HCT116 (cell line): ENCODE measurements at regions not wholly inside any gene's neighbourhood (a gene's known extent, or its start where the extent isn't known, plus 50 kb on each side); places are given as distances from the start of the nearest gene placed in this dataset.

Source experiments
- ATAC-seq: fragments of 200-7000 bp; cut with Tn5 transposase; 2 replicates; pipeline ENCODE4 v1.9.1; 2020; ENCODE audit warnings: mild to moderate bottlenecking, moderate library complexity
- BruUV-seq: library from RNA; stranded (reverse); fragments of 400-500 nt; replicated peaks from 2 replicates; lab custom pipeline; 2021; lab: Mats Ljungman, UMichigan
- CTCF ChIA-PET: fragments of 300-600 bp; sonication (Branson Sonifier 250); formaldehyde crosslinking; loops from one replicate; lab custom pipeline; 2021; ENCODE audit warnings: antibody characterized with exemption; lab: Charles Lee
- POLR2A ChIA-PET: fragments of 300-600, 350-600 bp; sonication (Branson Sonifier 250); formaldehyde crosslinking; loops from one replicate; lab custom pipeline; 2021; ENCODE audit warnings: antibody characterized with exemption; lab: Charles Lee
- RAD21 ChIA-PET, 2 experiments: fragments of 300-600 bp; sonication (Branson Sonifier 250); formaldehyde crosslinking; loops; one replicate each; lab custom pipeline; 2023; ENCODE audit warnings: low total read pairs in 2 of 2; ENCODE audit not compliant: uncharacterized antibody in 2 of 2, unreplicated experiment in 2 of 2, low non-redundant PET in 1 of 2; lab: Charles Lee
- DNase-seq: peaks from one replicate; pipeline ENCODE4 v3.0.0-alpha.2; 2010; ENCODE audit warnings: low read depth, low spot score
- H2AFZ ChIP-seq: fragments of 200-600 bp; shearing (Covaris generic), sonication (generic); 2 replicates; pipeline ENCODE4 v1.6.1; 2017; ENCODE audit warnings: low read depth, mixed run types, mixed read lengths, antibody characterized with exemption, low read length; ENCODE audit not compliant: poor library complexity, severe bottlenecking
- H3K27ac ChIP-seq: 2 replicates; pipeline ENCODE4 v1.5.1; 2012; ENCODE audit warnings: low read depth, low read length
- H3K27me3 ChIP-seq: fragments of 200-600 bp; sonication (generic); 2 replicates; pipeline ENCODE4 v1.6.1; 2016; ENCODE audit warnings: mixed run types, low read length, mixed read lengths; ENCODE audit not compliant: insufficient read depth
- H3K36me3 ChIP-seq, 2 experiments: fragments of 200-500 bp in 1 of 2; fragments of 200-600 bp in 1 of 2; sonication (Bioruptor generic) in 1 of 2; sonication (generic) in 1 of 2; 2 replicates each; pipeline versions ENCODE4 v1.5.1 to v1.6.1; 2014 to 2016; ENCODE audit warnings: low read length in 2 of 2, inconsistent platforms in 1 of 2, mixed read lengths in 1 of 2, mixed run types in 1 of 2; ENCODE audit not compliant: insufficient read depth in 2 of 2, control insufficient read depth in 1 of 2
- H3K4me1 ChIP-seq, 2 experiments: fragments of 200-600 bp in 1 of 2; sonication (generic) in 1 of 2; 2 replicates each; pipeline versions ENCODE4 v1.5.1 to v1.6.1; 2012 to 2017; ENCODE audit warnings: low read length in 2 of 2, inconsistent platforms in 1 of 2, mild to moderate bottlenecking in 1 of 2, mixed read lengths in 1 of 2, mixed run types in 1 of 2, moderate library complexity in 1 of 2; ENCODE audit not compliant: insufficient read depth in 2 of 2, control insufficient read depth in 1 of 2
- H3K4me2 ChIP-seq: fragments of 200-600 bp; sonication (generic); 2 replicates; pipeline ENCODE4 v1.6.1; 2017; ENCODE audit warnings: mixed run types, low read length, mixed read lengths
- H3K4me3 ChIP-seq, 2 experiments: fragments of 200-600 bp in 1 of 2; sonication (generic) in 1 of 2; replicated peaks in 1 of 2; 2 replicates each; pipeline ENCODE4 v1.5.1; 2011 to 2016; ENCODE audit warnings: low read length in 2 of 2, control low read depth in 1 of 2, low read depth in 1 of 2, mild to moderate bottlenecking in 1 of 2, mixed read lengths in 1 of 2, mixed run types in 1 of 2
- H3K79me2 ChIP-seq: fragments of 200-600 bp; sonication (generic); 2 replicates; pipeline ENCODE4 v1.6.1; 2017; ENCODE audit warnings: mild to moderate bottlenecking, mixed run types, low read length, moderate library complexity, mixed read lengths; ENCODE audit not compliant: insufficient read depth
- H3K9ac ChIP-seq: fragments of 200-600 bp; sonication (generic); 2 replicates; pipeline ENCODE4 v1.6.1; 2016; ENCODE audit warnings: low read length, mixed read lengths
- H3K9me2 ChIP-seq: fragments of 200-600 bp; sonication (generic), shearing (Covaris generic); 2 replicates; pipeline ENCODE4 v1.6.1; 2017; ENCODE audit warnings: mixed run types, mild to moderate bottlenecking, moderate library complexity; ENCODE audit not compliant: insufficient read depth
- H3K9me3 ChIP-seq, 2 experiments: fragments of 200-500 bp in 1 of 2; fragments of 200-600 bp in 1 of 2; sonication (Bioruptor generic) in 1 of 2; sonication (generic) in 1 of 2; 2 replicates each; pipeline ENCODE4 v1.6.1; 2014 to 2017; ENCODE audit warnings: low read length in 2 of 2, mixed read lengths in 2 of 2, inconsistent platforms in 1 of 2, low read depth in 1 of 2, mild to moderate bottlenecking in 1 of 2, mixed run types in 1 of 2, moderate library complexity in 1 of 2; ENCODE audit not compliant: control insufficient read depth in 1 of 2, insufficient read depth in 1 of 2
- H4K20me1 ChIP-seq: fragments of 200-600 bp; sonication (generic), shearing (Covaris generic); 2 replicates; pipeline ENCODE4 v1.6.1; 2017; ENCODE audit warnings: mixed run types, mild to moderate bottlenecking, moderate library complexity; ENCODE audit not compliant: insufficient read depth
- CBX3 ChIP-seq: IDR thresholded peaks from 2 replicates; pipeline ENCODE4 v1.6.1; 2012; ENCODE audit warnings: low read depth
- CEBPB ChIP-seq: IDR thresholded peaks from 2 replicates; pipeline ENCODE4 v1.6.1; 2012; ENCODE audit warnings: low read depth
- ELF1 ChIP-seq: IDR thresholded peaks from 2 replicates; pipeline ENCODE4 v1.6.1; 2012; ENCODE audit warnings: low read depth, borderline replicate concordance
- EZH2 ChIP-seq: fragments of 200-600 bp; sonication (generic); IDR thresholded peaks from 2 replicates; pipeline ENCODE4 v1.6.1; 2017; ENCODE audit warnings: antibody characterized with exemption, mixed run types
- EZH2phosphoT487 ChIP-seq: fragments of 200-600 bp; IDR thresholded peaks from 2 replicates; pipeline ENCODE4 v1.6.1; 2018; ENCODE audit warnings: antibody characterized with exemption, borderline replicate concordance
- FOSL1 ChIP-seq: IDR thresholded peaks from 2 replicates; pipeline ENCODE4 v1.6.1; 2012; ENCODE audit warnings: low read depth
- JUND ChIP-seq: IDR thresholded peaks from 2 replicates; pipeline ENCODE4 v1.6.1; 2012
- POLR2A ChIP-seq: IDR thresholded peaks from 2 replicates; pipeline ENCODE4 v1.7.0; 2011; ENCODE audit warnings: borderline replicate concordance; ENCODE audit not compliant: insufficient read depth, insufficient read length; ENCODE audit errors: extremely low read depth
- RAD21 ChIP-seq: IDR thresholded peaks from 2 replicates; pipeline ENCODE4 v1.6.1; 2012; ENCODE audit warnings: low read depth, mild to moderate bottlenecking
- REST ChIP-seq: IDR thresholded peaks from 2 replicates; pipeline ENCODE4 v1.6.1; 2012; ENCODE audit warnings: low read depth
- SIN3A ChIP-seq: IDR thresholded peaks from 2 replicates; pipeline ENCODE4 v1.6.1; 2012; ENCODE audit warnings: low read depth
- SP1 ChIP-seq: IDR thresholded peaks from 2 replicates; pipeline ENCODE4 v1.6.1; 2012; ENCODE audit warnings: low read depth
- TCF7L2 ChIP-seq: IDR thresholded peaks from 2 replicates; pipeline ENCODE4 v1.7.0; 2011; ENCODE audit warnings: borderline replicate concordance, inconsistent platforms; ENCODE audit not compliant: insufficient read depth, insufficient read length; ENCODE audit errors: extremely low read depth
- ZFX ChIP-seq: fragments of 450-650 bp; IDR thresholded peaks from 2 replicates; pipeline ENCODE4 v1.6.1; 2017
- ZNF274 ChIP-seq: fragments of 200-500 bp; sonication (Bioruptor generic); IDR thresholded peaks from 2 replicates; pipeline ENCODE4 v1.6.1; 2014; ENCODE audit warnings: mild to moderate bottlenecking, low read depth, low read length, inconsistent platforms
- intact Hi-C: fragments of 100-400 bp; cut with micrococcal nuclease; formaldehyde crosslinking; loops from 2 replicates; pipeline ENCODE4 v1.10.0; 2022
- TF ChIP-seq, protein P1 (sequence below): IDR thresholded peaks from 2 replicates; pipeline ENCODE4 v1.6.1; 2012
- TF ChIP-seq, protein P2 (sequence below), 3 experiments: fragments of 200-600 bp in 1 of 3; sonication (generic) in 1 of 3; IDR thresholded peaks in 2 of 3; conservative IDR thresholded peaks in 1 of 3; 2 replicates each; pipeline ENCODE4 v1.5.1; 2012 to 2017; ENCODE audit warnings: low read depth in 2 of 3, low read length in 2 of 3, antibody characterized with exemption in 1 of 3, borderline replicate concordance in 1 of 3, control low read depth in 1 of 3, mild to moderate bottlenecking in 1 of 3, mixed read lengths in 1 of 3, mixed run types in 1 of 3, moderate library complexity in 1 of 3; ENCODE audit not compliant: insufficient read depth in 1 of 3

DNA sequence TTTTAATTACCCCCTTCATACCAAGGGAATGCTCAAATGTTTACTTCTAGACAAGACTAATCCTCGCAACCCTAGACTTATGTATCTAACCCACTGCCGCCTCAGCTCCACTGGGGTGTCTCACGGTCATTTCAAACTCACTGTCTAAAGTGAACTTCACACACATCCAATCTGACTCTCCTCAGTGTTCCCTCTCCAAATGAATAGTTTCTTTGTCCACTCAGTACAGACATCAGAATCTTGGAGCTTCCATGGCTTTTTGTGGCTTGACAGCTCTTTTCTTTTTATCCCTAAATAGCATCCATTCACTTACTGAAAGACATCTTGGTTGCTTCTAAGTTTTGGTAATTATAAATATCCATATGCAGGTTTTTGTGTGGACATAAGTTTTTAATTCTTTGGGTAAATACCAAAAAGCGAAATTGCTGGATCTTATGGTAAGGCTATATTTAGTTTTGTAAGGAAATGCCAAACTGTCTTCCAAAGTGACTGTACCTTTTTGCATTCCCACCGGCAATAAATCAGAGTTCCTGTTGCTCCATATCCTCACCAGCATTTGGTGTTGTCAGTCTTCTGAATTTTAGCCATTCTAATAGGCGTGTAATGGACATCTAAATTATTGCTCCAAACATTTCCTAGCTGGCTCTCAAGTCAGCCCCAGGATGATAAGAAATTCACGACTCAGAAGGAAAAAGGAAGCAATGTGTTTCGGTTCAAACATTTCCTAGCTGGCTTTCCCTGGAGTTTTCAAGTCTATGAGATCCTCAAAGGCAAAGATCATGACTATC is 73.1 kb downstream of the DNAAF9 start:
- CTCF ChIA-PET: no interaction called here
- no peak for TF ChIP-seq ZFX
- TF ChIP-seq, protein P1, sequence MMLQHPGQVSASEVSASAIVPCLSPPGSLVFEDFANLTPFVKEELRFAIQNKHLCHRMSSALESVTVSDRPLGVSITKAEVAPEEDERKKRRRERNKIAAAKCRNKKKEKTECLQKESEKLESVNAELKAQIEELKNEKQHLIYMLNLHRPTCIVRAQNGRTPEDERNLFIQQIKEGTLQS: no peak
- no peak for TF ChIP-seq JUND
- no peak for TF ChIP-seq POLR2A
- no peak for TF ChIP-seq TCF7L2
- TF ChIP-seq, protein P2, sequence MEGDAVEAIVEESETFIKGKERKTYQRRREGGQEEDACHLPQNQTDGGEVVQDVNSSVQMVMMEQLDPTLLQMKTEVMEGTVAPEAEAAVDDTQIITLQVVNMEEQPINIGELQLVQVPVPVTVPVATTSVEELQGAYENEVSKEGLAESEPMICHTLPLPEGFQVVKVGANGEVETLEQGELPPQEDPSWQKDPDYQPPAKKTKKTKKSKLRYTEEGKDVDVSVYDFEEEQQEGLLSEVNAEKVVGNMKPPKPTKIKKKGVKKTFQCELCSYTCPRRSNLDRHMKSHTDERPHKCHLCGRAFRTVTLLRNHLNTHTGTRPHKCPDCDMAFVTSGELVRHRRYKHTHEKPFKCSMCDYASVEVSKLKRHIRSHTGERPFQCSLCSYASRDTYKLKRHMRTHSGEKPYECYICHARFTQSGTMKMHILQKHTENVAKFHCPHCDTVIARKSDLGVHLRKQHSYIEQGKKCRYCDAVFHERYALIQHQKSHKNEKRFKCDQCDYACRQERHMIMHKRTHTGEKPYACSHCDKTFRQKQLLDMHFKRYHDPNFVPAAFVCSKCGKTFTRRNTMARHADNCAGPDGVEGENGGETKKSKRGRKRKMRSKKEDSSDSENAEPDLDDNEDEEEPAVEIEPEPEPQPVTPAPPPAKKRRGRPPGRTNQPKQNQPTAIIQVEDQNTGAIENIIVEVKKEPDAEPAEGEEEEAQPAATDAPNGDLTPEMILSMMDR (IDR thresholded peaks at IDR 0.05 in 2 of 3, conservative IDR thresholded peaks at IDR 0.05 in 1 of 3; ENCODE audit: borderline replicate concordance in 1 of 3, insufficient read depth in 1 of 3, low read depth in 2 of 3, low read length in 2 of 3): no peak
- TF ChIP-seq EZH2: no peak
- no peak for TF ChIP-seq SP1
- no peak for TF ChIP-seq ZNF274
- no peak for TF ChIP-seq CBX3
- no peak for TF ChIP-seq REST
- TF ChIP-seq RAD21: no peak
- TF ChIP-seq FOSL1: no peak
- no peak for TF ChIP-seq ELF1
- TF ChIP-seq SIN3A: no peak
- TF ChIP-seq EZH2phosphoT487: no peak
- TF ChIP-seq CEBPB: no peak
- intact Hi-C loops: no loop called here
- H3K4me3 ChIP-seq: no peak overlapping the region
- no peak overlapping the region for H3K9ac ChIP-seq
- no peak for DNase-seq
- POLR2A ChIA-PET: interaction anchor here (0.6 kb wide), 1 partner anchor 26 kb away, joined by 4 read pairs; no protein-coding TSS in a partner anchor
- H3K9me2 ChIP-seq: no peaks in the 10 kb centered on the region
- H3K27ac ChIP-seq: no peak overlapping the region
- no peak overlapping the region for H2AFZ ChIP-seq
- no peaks in the 10 kb centered on the region for H3K9me3 ChIP-seq
- H3K4me1 ChIP-seq: no peaks in the 10 kb centered on the region
- H4K20me1 ChIP-seq: no peaks in the 10 kb centered on the region
- no peak overlapping the region for H3K4me2 ChIP-seq
- no peak for ATAC-seq
- no peaks in the 10 kb centered on the region for H3K79me2 ChIP-seq
- RAD21 ChIA-PET: no interaction called here
- no peaks in the 10 kb centered on the region for H3K36me3 ChIP-seq
- BruUV-seq: no TSS peak
- H3K27me3 ChIP-seq: no peaks in the 10 kb centered on the region
